ENCODE measurements at regions not wholly inside any gene's neighbourhood (a gene's known extent, or its start where the extent isn't known, plus 50 kb on each side); places are given as distances from the start of the nearest gene placed in this dataset.

GRCh38 chr20:39880890-39881289 lies 808.1 kb downstream of the MAFB start:
- Histone ChIP-seq H3K4me3 (no peak overlapping the region), H3K9me3 (no peaks in the 10 kb centered on the region), H3K4me1 (peaks cover 0 to 18% (median 4%) of the 10 kb centered on the region in 3 donors), H3K36me3 (no peaks in the 10 kb centered on the region), H3K27me3 (no peaks in the 10 kb centered on the region), H3K27ac (no peak overlapping the region)
- TF ChIP-seq EP300 (IDR thresholded peaks at IDR 0.05) (no peak), CTCF (IDR thresholded peaks at IDR 0.05) (no peak), POLR2AphosphoS5 (IDR thresholded peaks at IDR 0.05) (no peak), POLR2A (IDR thresholded peaks at IDR 0.05) (no peak)
- no peak for ATAC-seq
- 38 to 94% methylated on average over 1 to 4 of the region's 4 CpGs for WGBS, 2 donors (ENCODE audit: low coverage in 1 of 2)

GRCh38 chr20:39879296-39879695 lies 809.7 kb downstream of the MAFB start:
- Histone ChIP-seq H3K4me3 (no peak overlapping the region), H3K36me3 (no peaks in the 10 kb centered on the region), H3K9me3 (no peaks in the 10 kb centered on the region), H3K27ac (no peak overlapping the region), H3K27me3 (no peaks in the 10 kb centered on the region), H3K4me1 (peaks cover 0 to 15% (median 4%) of the 10 kb centered on the region in 3 donors)
- no peak for ATAC-seq
- WGBS, 2 donors (ENCODE audit: low coverage in 1 of 2) = 83 to 90% methylated on average over 1 to 2 of the region's 2 CpGs
- TF ChIP-seq POLR2AphosphoS5 (IDR thresholded peaks at IDR 0.05) = no peak
- TF ChIP-seq EP300 (IDR thresholded peaks at IDR 0.05) = no peak
- no peak for TF ChIP-seq CTCF (IDR thresholded peaks at IDR 0.05)
- no peak for TF ChIP-seq POLR2A (IDR thresholded peaks at IDR 0.05)

- H3K27ac ChIP-seq = no peak overlapping the region
- no peaks in the 10 kb centered on the region for H3K9me3 ChIP-seq
- WGBS, 2 donors (ENCODE audit: low coverage in 1 of 2) = no CpG with 5 or more reads among the region's 2 CpGs
- peaks cover 0 to 15% (median 4%) of the 10 kb centered on the region in 3 donors for H3K4me1 ChIP-seq
- ATAC-seq = no peak
- no peaks in the 10 kb centered on the region for H3K36me3 ChIP-seq
- no peak for TF ChIP-seq POLR2A (IDR thresholded peaks at IDR 0.05)
- no peak overlapping the region for H3K4me3 ChIP-seq
- no peaks in the 10 kb centered on the region for H3K27me3 ChIP-seq
Observed at GRCh38 chr20:39878809-39879208, 810.2 kb downstream of the MAFB start.

- Histone ChIP-seq H3K4me1 (peaks cover 0 to 15% (median 4%) of the 10 kb centered on the region in 3 donors), H3K36me3 (no peaks in the 10 kb centered on the region), H3K4me3 (no peak overlapping the region), H3K27me3 (no peaks in the 10 kb centered on the region), H3K27ac (no peak overlapping the region), H3K9me3 (no peaks in the 10 kb centered on the region)
- no peak for ATAC-seq
- 60 to 66% methylated on average over 1 to 2 of the region's 2 CpGs for WGBS, 2 donors (ENCODE audit: low coverage in 1 of 2)
- TF ChIP-seq POLR2AphosphoS5 (IDR thresholded peaks at IDR 0.05) = no peak
- TF ChIP-seq POLR2A (IDR thresholded peaks at IDR 0.05) = no peak
- TF ChIP-seq CTCF (IDR thresholded peaks at IDR 0.05) = no peak
- TF ChIP-seq EP300 (IDR thresholded peaks at IDR 0.05) = no peak
Observed at GRCh38 chr20:39878320-39878719, 810.7 kb downstream of the MAFB start.

- peaks cover 0 to 15% (median 4%) of the 10 kb centered on the region in 3 donors for H3K4me1 ChIP-seq
- no peak for TF ChIP-seq CTCF (IDR thresholded peaks at IDR 0.05)
- TF ChIP-seq POLR2A (IDR thresholded peaks at IDR 0.05) = no peak
- TF ChIP-seq EP300 (IDR thresholded peaks at IDR 0.05) = no peak
- TF ChIP-seq POLR2AphosphoS5 (IDR thresholded peaks at IDR 0.05) = no peak
- WGBS, 2 donors (ENCODE audit: low coverage in 1 of 2) = 7 to 46% methylated on average over 2 of the region's 2 CpGs
- H3K36me3 ChIP-seq = no peaks in the 10 kb centered on the region
- ATAC-seq = no peak
- H3K4me3 ChIP-seq = no peak overlapping the region
- H3K27ac ChIP-seq = no peak overlapping the region
- H3K9me3 ChIP-seq = no peaks in the 10 kb centered on the region
- H3K27me3 ChIP-seq = no peaks in the 10 kb centered on the region
Observed at GRCh38 chr20:39877788-39878187, 811.2 kb downstream of the MAFB start.
